GM20000 (cell line): ENCODE measurements at regions not wholly inside any gene's neighbourhood (a gene's known extent, or its start where the extent isn't known, plus 50 kb on each side); places are given as distances from the start of the nearest gene placed in this dataset.
"Not testable (repeated sequence)": the region's sequence is repeated elsewhere in the genome, so short reads cannot be mapped to it uniquely, and the experiment has no call there.

Source experiments
- DNase-seq: peaks from one replicate; pipeline ENCODE4 v3.0.0; 2012; ENCODE audit warnings: low spot score
- CTCF ChIP-seq: IDR thresholded peaks from 2 replicates; pipeline ENCODE4 v1.5.1; 2012; ENCODE audit warnings: mild to moderate bottlenecking, control low read depth; ENCODE audit errors: extremely low read depth, missing control alignments

DNA sequence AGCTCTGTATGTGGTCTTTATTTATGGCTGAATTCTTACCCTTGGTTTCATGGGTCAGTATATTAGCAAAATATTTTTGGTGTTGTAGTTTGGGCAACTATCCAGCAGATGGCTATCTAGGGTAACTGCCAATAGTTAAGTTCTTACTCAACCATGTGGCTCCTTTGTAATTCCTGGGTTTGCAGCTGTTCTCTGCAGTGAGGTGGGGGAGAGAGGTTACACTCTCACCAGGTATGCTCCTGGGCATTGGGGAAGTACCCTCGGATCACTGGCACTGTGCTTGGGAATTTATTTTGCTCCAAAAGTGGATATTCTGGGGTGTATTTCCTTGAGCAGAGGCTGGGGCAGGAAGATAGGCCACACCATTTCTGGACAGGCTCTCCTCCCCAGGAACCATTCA is 436.7 kb upstream of the TMPRSS15 start:
- no peak for DNase-seq

GRCh38 chr21:18857606-18858005 is 454.0 kb upstream of the TMPRSS15 start:
- not testable (repeated sequence) for DNase-seq

More for the DNA sequence above, 436.7 kb upstream of the TMPRSS15 start:
- no peak for TF ChIP-seq CTCF

GRCh38 chr21:18869104-18869503 is 465.5 kb upstream of the TMPRSS15 start:
- no peak for TF ChIP-seq CTCF
- no peak for DNase-seq

DNA sequence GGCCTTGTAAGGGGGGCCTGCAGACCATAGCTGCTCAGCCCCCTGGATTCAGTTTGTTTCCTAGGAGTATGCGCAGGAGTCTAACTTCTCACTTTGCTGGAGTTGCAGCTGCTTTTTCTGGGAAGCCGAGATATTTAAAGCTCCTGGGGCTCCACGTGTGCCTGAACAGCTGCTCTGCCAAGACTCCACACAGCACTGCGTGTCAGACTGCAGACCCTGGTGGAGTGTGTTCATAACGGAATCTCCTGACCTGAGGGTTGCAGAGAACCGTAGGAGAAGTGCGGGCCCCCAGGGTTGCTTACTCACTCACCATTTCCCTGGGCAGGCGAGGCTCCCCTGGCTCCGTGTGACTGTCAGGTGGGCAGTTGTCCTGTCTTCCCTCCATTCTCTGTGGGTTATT is 474.3 kb upstream of the TMPRSS15 start:
- no peak for DNase-seq
- no peak for TF ChIP-seq CTCF

- DNase-seq: no peak
- TF ChIP-seq CTCF: no peak
Measured at GRCh38 chr21:18887922-18888602, 484.5 kb upstream of the TMPRSS15 start.

DNA sequence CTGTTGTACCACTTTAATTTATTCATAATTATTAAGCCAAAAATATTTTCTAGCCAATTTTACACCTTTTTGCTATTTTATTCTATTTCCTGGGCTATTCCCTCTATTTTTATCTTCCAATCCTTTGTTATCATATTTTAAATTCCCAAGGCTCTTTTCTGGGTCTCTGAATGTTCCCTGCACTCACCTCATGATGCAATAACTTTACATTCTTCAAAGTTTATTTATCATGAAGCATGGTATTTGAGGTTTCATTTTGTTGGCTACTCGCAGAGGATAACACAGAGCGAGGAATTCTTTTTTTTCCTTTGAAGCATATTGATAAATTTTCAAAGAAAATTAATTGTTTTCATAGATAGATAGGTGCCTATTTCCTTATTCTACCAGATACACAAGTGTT is 489.8 kb upstream of the TMPRSS15 start:
- no peak for TF ChIP-seq CTCF

DNA sequence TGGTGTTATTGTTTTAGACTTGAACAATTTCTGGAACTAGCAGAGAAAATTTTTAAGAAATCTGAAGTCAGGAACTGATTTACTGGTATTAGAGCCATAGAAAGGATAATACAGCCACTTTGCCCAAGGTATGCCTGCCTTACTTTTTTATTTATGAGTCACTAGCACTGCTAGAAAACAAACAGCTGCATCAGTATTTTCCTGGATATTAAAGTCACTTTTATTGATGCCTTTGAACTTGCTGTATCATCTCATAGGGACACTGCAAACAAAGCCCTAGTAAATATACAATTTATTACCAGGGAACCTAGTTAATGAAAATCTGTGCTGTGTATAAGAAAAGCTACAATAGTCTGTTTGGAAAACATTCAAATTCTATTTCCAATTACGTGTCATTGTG is 490.8 kb upstream of the TMPRSS15 start:
- TF ChIP-seq CTCF: no peak
- no peak for DNase-seq

More for the DNA sequence above, 489.8 kb upstream of the TMPRSS15 start:
- DNase-seq: no peak

- DNase-seq: no peak
- no peak for TF ChIP-seq CTCF
Measured at GRCh38 chr21:18899261-18899660, 495.7 kb upstream of the TMPRSS15 start.
